WTC11 (cell line): ENCODE measurements at regions not wholly inside any gene's neighbourhood (a gene's known extent, or its start where the extent isn't known, plus 50 kb on each side); places are given as distances from the start of the nearest gene placed in this dataset.

Experiments used
- FOXJ3 ChIP-seq: sonication (generic); formaldehyde crosslinking; IDR thresholded peaks from 2 replicates; pipeline ENCODE4 v1.9.0; 2021; ENCODE audit warnings: missing genetic modification reagents, mild to moderate bottlenecking, borderline replicate concordance
- ZBTB21 ChIP-seq: sonication (generic); formaldehyde crosslinking; IDR thresholded peaks from 2 replicates; pipeline ENCODE4 v1.8.1; 2023; ENCODE audit warnings: mild to moderate bottlenecking, missing genetic modification reagents, borderline replicate concordance

- no peak for TF ChIP-seq FOXJ3 (CRISPR knock-in tag)
- no peak for TF ChIP-seq ZBTB21 (CRISPR knock-in tag)
Observed at GRCh38 chr6:8973395-8973794, 538.0 kb upstream of the SLC35B3 start.
